ENCODE measurements at regions not wholly inside any gene's neighbourhood (a gene's known extent, or its start where the extent isn't known, plus 50 kb on each side); places are given as distances from the start of the nearest gene placed in this dataset.
"Not testable (repeated sequence)": the region's sequence is repeated elsewhere in the genome, so short reads cannot be mapped to it uniquely, and the experiment has no call there.

DNA sequence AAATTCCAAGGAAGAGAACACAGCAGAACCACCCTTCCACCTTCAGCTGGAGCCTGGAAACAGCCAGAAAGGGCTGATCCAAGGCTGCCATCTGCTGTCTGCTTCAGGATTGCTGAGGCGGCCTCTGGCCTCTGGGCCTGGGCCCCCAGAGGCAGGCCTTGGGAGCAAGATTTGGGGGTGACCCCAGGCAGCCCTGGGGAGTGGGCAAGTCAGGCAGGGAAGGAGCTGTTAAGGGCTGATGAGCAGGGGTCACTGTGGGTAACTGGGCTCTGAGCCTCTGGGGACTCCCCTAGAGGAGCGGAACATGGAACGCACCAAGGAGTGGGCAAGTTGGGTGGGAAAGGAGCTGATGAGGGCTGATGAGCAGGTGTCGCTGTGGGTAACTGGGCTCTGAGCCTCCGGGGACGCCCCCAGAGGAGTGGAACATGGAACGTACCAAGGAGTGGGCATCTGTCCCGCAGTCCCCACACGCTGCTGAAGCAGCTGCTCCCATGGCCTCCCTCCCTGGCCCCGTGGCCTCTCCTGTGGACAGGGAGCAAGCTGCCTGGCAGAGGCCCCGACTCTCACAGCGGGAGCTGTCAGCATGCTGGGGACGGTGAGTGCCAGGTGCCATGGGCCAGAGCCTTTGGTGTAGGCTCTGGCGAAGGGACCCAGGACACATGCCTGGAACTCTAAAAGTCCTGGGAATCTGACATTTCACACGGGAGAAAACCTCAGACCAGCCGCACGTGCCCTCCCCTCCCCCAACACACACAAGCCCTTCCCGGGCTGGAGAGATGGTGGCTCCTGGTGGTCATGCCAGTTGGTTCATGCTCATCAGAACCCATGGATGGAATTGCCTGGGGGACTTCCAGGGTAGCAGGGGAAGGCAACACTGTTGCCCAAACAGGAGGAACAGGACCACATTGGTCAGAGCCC is 148.8 kb downstream of the NPIPB11 start:
- in situ Hi-C loops (cut with HindIII; ENCODE audit: low sequenced_read_pairs); H3K4me3 ChIP-seq (ENCODE audit: low read depth, low read length); DNase-seq (ENCODE audit: low read depth): not testable (repeated sequence)
- TF ChIP-seq, protein P1, sequence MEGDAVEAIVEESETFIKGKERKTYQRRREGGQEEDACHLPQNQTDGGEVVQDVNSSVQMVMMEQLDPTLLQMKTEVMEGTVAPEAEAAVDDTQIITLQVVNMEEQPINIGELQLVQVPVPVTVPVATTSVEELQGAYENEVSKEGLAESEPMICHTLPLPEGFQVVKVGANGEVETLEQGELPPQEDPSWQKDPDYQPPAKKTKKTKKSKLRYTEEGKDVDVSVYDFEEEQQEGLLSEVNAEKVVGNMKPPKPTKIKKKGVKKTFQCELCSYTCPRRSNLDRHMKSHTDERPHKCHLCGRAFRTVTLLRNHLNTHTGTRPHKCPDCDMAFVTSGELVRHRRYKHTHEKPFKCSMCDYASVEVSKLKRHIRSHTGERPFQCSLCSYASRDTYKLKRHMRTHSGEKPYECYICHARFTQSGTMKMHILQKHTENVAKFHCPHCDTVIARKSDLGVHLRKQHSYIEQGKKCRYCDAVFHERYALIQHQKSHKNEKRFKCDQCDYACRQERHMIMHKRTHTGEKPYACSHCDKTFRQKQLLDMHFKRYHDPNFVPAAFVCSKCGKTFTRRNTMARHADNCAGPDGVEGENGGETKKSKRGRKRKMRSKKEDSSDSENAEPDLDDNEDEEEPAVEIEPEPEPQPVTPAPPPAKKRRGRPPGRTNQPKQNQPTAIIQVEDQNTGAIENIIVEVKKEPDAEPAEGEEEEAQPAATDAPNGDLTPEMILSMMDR (IDR thresholded peaks at IDR 0.05; ENCODE audit: low read depth, low read length, missing control alignments): peak; percentile 60

DNA sequence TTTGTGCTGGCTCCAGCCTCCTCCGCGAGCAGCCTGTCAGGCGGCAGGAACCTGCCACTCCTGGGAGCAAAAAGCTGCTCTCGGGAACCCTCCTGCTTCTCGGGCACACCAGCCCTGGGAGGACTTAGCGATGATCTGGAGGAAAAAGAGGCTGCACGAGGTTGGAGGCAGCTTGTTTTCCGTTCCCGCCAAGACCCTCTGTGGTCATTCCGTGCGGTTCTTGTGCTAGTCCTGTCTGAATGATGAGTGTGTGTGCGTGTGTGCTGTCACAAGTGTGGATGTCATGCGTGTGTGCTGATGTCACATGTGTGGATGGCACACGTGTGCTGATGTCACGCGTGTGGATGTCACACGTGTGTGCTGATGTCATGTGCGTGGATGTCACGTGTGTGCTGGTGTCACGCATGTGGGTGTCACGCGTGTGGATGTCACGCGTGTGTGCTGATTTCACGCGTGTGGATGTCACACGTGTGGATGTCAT is 150.0 kb downstream of the NPIPB11 start:
- TF ChIP-seq, protein P1 (IDR thresholded peaks at IDR 0.05; ENCODE audit: low read depth, low read length, missing control alignments): no peak
- H3K4me3 ChIP-seq (ENCODE audit: low read depth, low read length): no peak overlapping the region
- no peak for DNase-seq (ENCODE audit: low read depth)
- in situ Hi-C loops (cut with HindIII; ENCODE audit: low sequenced_read_pairs): no loop called here

DNA sequence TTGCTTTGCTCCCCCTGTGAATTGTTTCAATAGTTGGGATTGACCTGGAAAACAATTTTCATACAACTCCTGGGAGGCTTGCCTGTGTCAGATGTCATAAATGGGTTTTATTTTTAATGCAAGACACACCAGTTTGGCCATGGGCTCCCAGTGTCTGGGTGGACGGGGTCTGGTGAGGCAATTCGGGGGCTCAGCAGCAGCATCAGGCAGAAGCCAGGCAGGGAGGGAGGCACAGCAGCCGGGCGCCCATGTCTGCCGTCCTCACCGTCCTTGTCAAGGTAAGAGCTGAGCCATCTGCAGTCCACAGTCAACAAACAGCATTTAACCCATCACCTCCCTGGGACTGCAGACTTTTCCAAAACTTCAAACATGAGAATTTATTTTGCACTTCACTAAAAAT is 150.6 kb downstream of the NPIPB11 start:
- in situ Hi-C loops (cut with HindIII; ENCODE audit: low sequenced_read_pairs); H3K4me3 ChIP-seq (ENCODE audit: low read depth, low read length); DNase-seq (ENCODE audit: low read depth): not testable (repeated sequence)

DNA sequence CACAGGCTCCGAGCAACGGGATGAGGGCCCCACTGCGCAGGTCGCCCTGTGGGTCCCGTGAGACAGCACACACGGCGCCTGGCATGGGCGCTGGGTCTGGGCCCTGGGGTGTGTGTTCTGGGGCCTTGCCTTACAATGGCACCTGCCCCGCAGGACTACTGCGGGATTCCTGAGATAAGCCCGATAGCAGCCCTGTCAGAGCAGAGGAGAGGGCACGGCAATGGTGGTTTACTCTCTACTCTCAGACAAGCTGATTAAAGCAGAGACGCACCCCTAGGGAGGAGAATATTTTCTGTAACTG is 151.1 kb downstream of the NPIPB11 start:
- in situ Hi-C loops (cut with HindIII; ENCODE audit: low sequenced_read_pairs); DNase-seq (ENCODE audit: low read depth); H3K4me3 ChIP-seq (ENCODE audit: low read depth, low read length): not testable (repeated sequence)

DNA sequence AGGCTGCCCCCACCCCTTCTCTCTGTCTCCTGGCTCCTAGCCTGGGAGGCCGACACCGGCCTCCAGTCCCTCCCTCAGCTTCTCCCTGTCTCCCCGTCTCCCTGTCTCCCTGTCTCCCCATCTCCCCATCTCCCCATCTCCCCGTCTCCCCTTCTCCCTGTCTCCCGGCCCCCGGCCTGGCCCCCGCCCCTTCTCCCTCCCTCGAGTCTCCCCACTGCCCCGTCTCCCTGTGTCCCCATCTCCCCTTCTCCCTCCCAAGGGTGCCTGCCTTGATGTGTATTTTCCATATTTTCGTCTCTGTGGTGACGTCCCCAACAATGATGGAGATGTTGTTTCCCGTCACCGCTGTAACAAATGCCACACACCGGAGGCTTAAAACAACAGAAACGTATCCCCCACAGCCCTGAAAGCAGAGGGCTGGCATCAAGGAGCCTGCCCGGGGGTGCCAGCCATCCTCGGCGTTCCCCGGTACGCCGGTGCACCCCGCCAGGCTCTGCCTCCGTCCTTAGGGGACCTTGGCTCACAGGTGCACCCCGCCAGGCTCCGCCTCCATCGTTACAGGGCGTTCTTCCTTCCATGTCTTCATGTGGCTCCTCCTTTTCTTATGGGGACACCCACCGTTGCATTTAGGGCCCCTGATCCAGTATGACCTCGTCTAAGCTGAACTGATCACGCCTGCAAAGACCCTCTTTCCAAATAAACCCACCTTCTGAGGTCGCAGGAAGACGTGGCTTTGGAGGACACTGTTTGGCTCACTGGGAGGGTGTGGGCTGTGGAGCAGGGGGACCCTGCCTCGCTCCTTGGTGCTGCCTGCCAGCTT is 151.6 kb downstream of the NPIPB11 start:
- no peak for DNase-seq (ENCODE audit: low read depth)
- TF ChIP-seq, protein P1 (IDR thresholded peaks at IDR 0.05; ENCODE audit: low read depth, low read length, missing control alignments): no peak
- no peak overlapping the region for H3K4me3 ChIP-seq (ENCODE audit: low read depth, low read length)
- in situ Hi-C loops (cut with HindIII; ENCODE audit: low sequenced_read_pairs): no loop called here

DNA sequence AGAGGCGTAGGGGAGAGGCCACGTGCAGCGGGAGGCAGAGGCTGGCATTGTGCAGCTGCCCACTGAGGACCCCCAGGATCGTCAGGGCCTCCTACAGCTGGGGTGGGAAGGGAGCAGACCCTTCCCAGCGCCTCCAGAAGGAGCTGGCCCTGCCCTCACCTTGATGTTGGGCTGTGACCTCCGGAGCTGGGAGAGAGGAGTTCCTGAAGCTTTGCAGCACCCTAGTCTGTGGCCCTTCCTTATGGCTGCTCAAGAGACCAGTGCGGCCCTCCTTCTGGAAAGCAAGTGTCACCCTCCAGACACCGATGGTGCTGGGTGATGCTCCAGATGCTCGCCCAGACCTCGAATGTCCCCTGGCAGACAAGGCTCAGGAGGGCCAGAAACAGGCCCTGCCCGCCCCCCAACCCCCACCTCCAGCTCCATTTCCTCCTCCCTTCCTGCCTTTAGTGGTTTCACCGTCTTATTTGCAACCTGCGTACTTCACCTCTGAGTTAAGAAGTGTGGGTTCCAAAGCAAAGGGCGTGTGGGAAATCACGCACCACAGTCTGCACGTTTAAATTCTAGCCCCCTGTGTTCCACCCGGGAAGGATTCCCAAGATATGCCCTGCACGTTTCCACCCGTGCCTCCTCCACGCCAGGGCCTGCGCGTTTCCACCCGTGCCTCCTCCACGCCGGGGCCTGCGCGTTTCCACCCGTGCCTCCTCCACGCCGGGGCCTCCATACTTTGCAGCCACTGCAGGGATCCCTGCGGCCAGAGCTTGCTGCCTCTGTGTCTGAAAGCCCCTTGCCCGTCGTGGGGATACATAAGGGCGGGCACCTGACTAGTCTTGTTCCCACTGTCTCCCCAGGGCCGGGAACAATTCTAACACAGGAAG is 152.6 kb downstream of the NPIPB11 start:
- H3K4me3 ChIP-seq (ENCODE audit: low read depth, low read length); DNase-seq (ENCODE audit: low read depth); in situ Hi-C loops (cut with HindIII; ENCODE audit: low sequenced_read_pairs): not testable (repeated sequence)

- H3K4me3 ChIP-seq (ENCODE audit: low read depth, low read length); in situ Hi-C loops (cut with HindIII; ENCODE audit: low sequenced_read_pairs); DNase-seq (ENCODE audit: low read depth): not testable (repeated sequence)
Observed at GRCh38 chr16:29253066-29253590, 153.4 kb downstream of the NPIPB11 start.

DNA sequence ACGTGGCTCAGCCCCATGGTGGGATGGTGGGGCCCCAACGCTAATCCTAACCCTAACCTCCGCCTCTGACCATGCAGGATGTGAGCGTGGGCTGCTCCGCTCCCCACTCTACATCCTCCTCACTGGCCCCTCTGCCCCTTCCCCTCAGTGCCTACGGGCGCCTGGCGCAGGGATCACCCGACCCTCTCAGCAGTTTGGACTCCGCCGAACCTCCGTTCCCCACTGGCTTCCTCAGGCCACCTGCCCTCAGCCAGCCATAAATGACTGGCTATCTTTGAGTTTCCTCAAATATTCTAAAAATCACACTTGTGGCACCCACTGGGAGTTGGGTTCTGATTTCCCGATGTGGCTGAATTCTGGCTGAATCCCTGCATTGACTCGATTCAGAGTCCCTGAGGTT is 154.2 kb downstream of the NPIPB11 start:
- in situ Hi-C loops (cut with HindIII; ENCODE audit: low sequenced_read_pairs); DNase-seq (ENCODE audit: low read depth): not testable (repeated sequence)

DNA sequence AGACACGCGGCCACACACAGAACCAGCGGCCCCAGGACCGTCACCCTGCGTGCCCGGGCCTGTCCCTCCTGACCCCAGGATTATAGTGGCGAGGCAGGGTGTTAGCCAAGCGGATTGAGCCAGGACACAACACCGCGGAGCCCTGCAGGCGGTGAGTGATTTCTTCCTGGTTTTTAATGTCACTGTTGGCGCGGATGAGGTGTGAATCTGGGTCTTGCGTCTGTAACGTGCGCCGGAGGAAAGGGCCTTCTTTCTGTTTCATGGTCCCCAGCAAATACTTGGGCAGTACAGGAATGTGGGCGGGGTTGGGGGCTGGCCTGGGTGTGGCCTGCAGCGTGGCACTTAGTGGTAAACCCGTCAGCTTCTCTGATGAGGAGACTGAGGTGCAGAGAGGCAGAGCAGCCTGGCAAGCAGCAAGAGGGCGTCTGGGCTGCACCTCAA is 154.9 kb downstream of the NPIPB11 start:
- H3K4me3 ChIP-seq (ENCODE audit: low read depth, low read length); DNase-seq (ENCODE audit: low read depth); in situ Hi-C loops (cut with HindIII; ENCODE audit: low sequenced_read_pairs): not testable (repeated sequence)

More for the DNA sequence above, 154.2 kb downstream of the NPIPB11 start:
- H3K4me3 ChIP-seq (ENCODE audit: low read depth, low read length): not testable (repeated sequence)

- in situ Hi-C loops (cut with HindIII; ENCODE audit: low sequenced_read_pairs): not testable (repeated sequence)
Observed at GRCh38 chr16:29250923-29251434, 155.5 kb downstream of the NPIPB11 start.

DNA sequence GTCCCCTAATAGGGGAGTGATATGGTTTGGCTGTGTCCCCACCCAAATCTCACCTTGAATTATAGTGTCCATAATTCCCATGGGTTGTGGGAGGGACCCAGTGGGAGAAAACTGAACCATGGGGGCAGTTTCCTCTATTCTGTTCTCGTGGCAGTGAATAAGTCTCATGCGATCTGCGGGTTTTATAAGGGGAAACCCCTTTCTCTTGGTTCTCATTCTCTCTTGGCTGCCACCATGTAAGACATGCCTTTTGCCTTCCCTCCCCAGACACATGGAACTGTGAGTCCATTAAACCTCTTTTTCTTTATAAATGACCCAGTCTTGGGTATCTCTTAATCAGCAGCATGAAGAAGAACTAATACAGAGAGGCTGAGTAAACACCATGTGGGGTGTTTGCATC is 156.0 kb downstream of the NPIPB11 start:
- in situ Hi-C loops (cut with HindIII; ENCODE audit: low sequenced_read_pairs); DNase-seq (ENCODE audit: low read depth); H3K4me3 ChIP-seq (ENCODE audit: low read depth, low read length): not testable (repeated sequence)

More at GRCh38 chr16:29250923-29251434, 155.5 kb downstream of the NPIPB11 start:
- H3K4me3 ChIP-seq (ENCODE audit: low read depth, low read length); DNase-seq (ENCODE audit: low read depth): not testable (repeated sequence)

DNA sequence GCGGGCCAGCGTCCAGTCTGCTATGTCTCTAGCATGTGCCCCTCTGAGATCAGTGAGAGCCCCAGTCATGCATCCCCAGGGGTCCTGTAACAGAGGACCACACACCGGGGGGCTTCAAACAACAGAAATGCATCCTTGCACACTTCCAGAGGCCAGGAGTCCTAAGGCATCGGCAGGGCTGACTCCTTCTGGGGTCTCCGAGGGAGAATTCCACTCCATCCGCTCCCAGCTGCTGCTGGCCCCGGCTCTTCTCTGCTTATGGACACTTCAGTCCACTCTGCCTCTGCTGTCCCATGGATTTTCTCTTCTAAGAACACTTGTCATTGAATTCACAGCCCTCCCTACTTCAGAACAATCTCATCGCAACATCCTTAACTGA is 157.6 kb downstream of the NPIPB11 start:
- H3K4me3 ChIP-seq (ENCODE audit: low read depth, low read length); in situ Hi-C loops (cut with HindIII; ENCODE audit: low sequenced_read_pairs); DNase-seq (ENCODE audit: low read depth): not testable (repeated sequence)

Data from astrocyte of the cerebellum (primary cell).